ENCODE measurements at regions not wholly inside any gene's neighbourhood (a gene's known extent, or its start where the extent isn't known, plus 50 kb on each side); places are given as distances from the start of the nearest gene placed in this dataset.
"Not testable (repeated sequence)": the region's sequence is repeated elsewhere in the genome, so short reads cannot be mapped to it uniquely, and the experiment has no call there.

DNA sequence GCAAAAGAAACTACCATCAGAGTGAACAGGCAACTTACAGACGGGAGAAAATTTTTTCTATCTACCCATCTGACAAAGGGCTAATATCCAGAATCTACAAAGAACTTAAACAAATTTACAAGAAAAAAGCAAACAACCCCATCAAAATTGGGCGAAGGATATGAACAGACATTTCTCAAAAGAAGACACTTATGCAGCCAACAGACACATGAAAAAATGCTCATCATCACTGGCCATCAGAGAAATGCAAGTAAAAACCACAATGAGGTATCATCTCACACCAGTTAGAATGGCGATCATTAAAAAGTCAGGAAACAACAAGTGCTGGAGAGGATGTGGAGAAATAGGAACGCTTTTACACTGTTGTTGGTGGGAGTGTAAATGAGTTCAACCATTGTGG is 206.6 kb upstream of the HTR1E start:
- DNase-seq: not testable (repeated sequence)

DNA sequence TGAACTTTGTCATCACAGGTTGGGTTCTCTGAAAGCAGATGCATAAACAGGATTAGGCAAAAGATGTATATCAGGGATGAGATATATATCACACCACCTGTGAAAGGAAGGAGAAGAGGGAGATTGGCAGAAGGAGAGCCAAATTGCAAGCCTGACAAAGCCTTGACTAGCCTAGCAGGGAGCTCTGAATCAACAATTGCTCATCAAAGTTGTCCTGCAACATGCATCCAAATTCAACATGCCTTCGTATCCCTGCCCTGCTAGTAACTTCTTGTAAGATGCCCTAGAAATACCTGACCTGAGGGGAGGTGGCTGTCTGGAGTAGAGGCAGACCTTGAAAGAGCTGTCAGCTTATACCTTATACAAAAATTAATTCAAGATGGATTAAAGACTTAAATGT is 207.1 kb upstream of the HTR1E start:
- no peak for DNase-seq

DNA sequence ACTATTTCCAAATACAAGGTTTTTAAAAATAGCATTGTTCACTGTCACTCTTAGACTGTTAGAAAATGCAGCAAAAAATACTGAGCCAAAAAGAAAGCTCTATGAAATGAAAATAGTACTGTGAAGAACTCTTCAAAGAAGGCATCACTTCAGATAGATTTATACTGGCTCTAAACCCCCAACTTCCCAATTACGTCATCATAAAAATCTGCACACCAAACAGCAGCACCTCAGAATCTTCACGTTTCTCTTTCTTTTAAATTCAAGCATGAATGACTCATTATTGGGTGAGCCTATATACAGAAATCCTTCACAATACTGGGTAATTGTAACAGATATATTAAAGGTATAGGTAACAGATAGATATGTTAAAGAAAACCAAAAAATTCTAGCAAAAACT is 208.4 kb upstream of the HTR1E start:
- no peak for DNase-seq

DNA sequence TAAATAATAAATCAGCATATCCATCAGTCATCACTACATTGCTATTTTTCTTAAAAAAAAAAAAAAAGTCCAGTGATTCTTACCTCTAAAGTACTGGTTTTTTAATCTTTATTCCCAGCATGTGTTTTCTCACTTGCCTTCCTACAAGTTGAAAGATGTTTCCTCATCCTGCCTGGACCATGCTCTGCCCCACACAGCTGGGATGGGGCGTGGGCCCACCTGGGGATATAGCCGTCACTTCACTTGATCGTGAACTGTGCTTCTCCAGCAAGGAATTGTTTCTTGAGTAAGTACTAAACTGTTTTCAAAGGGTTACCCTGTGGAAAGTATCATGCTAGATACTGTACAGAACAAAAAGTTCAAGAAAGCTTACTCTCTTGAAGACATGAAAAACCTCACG is 212.6 kb upstream of the HTR1E start:
- no peak for DNase-seq

DNA sequence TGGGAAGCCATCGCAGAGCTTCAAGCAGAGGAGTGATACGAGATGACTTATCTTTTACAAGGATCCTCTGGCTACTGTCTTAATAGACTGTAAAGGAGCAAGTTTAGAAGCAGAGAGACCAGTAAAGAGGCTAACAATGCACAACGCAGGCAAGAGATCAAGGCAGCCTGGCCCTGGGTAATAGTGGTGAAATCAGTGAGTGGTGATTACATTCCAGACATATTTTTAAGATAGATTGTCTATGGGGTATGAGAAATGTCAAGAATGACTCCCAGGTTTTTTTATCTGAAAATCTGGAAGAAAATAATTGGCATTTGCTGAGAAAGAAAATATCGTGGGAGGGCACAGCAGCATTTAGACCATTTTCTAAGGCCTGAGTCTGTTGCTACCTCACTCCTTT is 213.6 kb upstream of the HTR1E start:
- DNase-seq: no peak

DNA sequence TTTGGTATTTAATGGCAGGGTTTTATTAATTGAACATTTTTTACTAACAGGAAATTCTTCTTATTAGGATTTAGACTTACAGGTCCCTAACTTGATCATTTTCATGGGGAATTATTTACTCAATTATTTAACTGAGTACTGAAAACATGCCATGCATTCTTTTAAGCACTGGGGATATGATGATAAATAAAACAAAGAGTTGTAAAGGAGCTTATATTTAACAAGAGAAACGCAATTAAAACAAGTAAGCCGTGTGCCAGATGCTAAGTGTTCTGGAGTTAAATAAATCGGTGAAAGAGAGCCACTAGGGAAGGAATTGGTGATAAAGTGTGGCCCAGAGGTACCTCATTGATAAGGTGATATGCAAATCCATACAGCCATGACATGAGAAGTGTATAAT is 214.2 kb upstream of the HTR1E start:
- no peak for DNase-seq

DNA sequence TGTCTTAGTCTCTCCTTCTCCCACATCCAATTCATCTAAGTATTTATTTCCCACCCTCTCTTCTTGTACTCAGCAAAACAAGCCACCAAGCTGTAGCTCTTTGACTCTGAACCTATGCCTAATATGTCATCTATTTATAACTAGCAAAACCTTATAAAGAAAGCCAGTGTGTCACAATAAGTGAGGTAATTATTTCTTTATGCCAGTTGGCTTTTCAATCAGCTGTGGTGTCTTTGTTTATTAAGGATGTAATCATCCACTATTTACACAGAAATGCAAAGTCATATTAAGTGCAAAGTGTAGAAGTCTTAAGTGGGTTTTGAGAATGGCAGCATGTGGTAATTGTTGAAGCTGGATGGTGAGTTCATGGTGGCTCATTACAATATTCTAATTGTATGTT is 215.2 kb upstream of the HTR1E start:
- no peak for DNase-seq

DNA sequence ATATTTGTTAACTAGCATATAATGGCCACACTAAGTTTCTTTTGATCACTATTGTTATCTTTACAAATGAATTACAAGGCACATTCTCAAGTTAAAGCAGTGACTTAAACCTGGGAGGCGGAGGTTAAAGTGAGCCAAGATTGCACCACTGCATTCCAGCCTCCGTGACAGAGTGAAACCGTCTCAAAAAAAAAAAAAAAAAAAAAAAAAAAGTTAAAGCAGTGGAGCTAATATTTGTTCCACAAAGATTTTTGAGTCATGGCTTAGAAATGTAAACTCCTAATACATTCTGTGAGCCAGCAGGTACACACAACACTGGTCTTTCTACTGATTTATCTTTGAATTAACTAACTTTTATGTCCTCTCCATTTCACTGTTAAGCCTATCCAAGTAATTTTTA is 221.7 kb upstream of the HTR1E start:
- no peak for DNase-seq

DNA sequence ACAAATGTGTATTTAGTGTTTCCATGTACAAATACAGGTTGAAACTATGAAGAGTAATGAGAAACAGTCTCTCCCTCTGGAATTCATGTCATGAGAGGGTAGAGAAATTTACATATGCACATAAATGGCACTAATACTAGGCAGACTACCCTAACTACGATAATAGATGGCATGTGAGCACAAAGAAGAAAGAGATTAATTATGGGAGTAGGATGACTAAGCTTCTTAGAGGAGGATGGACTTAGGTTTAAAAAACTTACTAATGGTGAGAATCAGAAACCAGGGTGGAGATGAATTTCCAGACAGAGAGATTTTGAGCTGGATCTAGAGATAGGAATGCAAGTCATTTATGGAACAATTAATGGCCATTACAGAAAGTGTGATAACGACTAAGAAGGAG is 225.3 kb upstream of the HTR1E start:
- DNase-seq: no peak

DNA sequence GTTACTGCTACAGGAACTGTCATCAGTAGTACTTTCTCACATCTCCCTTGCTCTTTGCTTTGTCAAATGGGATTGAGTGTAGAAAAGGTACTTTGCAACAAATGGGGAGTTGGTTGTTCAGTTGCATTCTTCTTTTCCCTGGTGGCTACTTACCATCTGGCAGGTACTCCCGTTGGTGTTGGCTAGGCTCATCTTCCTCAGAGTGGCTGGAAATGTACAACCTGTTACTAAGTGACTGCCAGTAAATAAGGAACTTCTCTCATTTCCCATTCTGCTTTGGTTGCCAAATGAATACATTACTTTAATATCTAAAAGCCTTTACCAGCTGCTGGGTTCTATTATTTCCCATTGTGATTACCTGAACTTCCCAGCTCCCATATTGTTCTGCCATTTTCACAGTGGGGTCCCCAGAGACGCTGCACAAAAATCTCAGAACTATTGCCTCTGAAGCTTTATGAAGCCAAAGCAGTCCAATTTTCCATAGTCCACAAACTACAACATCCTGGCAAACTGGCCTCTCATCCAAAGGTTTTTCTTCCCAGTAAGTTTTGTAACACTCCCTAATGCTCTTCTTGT is 229.7 kb upstream of the HTR1E start:
- no peak for DNase-seq

DNA sequence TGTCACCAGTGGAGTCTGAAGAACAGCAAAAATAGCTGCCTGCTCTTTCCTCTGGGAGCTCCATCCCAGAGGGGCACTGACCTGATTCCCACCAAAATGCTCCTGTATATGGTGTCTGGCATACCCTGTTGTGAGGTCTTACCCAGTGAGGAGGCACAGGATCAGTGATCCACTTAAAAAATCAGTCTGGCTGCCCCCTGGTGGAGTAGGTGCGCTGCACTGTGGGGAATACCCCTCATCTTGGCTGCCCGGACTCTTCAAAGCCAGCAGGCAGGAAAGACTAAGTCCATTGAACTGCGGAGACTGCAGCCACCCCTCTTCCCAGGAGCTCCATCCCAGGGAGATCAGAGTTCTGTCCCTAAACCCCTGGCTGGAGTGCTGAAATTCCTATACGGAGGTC is 230.9 kb upstream of the HTR1E start:
- DNase-seq: no peak

DNA sequence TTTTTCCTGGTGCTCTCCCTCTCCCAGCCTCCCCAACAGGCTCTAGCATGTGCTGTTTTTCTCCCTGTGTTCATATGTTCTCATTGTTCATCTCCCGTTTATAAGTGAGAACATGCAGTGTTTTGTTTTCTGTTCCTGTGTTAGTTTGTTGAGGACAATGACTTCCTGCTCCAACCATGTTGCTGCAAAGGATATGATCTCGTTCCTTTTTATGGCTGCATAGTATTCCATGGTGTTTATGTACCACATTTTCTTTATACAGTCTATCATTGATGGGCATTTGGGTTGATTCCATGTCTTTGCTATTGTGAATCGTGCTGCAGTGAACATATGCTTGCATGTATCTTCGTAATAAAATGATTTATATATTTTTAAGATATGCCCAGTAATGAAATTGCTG is 236.1 kb upstream of the HTR1E start:
- DNase-seq: not testable (repeated sequence)

DNA sequence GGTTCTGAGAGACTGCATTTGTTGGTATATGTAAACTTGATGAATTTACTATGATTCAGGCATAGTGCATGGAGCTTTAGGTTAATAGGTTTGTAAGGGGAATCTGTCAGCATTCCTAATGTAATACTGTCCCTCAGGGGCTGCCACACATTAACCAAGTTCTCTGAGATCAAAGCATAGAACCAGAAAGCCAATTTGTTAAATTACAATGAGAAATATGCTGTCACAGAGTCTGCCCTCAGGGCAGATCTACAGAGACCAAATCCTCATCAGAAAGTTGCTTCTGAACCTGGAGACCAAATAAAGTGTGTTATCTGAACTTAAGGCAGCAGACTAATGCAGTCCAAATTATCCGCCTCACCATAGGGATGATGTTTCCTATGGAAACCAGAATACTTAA is 250.8 kb upstream of the HTR1E start:
- DNase-seq: no peak

DNA sequence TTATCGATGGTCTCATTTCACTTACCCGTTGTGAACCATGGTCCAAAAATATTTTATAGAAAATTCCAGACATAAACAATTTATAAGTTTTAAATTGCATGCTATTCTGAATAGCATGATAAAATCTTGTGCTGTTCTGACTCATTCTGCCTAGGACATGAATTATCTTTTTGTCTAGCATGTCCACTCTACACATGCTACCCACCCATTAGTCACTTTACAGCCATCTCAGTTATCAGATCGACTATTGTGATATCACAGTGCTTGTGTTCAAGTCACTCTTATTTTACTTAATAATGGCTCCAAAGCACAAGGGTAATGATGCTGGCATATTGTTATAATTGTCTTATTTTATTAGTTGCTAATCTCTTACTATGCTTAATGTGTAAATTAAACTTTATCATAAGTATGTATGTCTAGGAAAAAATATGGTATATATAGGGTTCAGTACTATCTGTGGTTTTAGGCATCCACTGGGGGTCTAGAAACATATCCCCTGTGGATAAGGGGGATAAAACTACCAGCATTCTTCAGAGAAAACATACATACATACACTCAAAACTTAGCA is 252.0 kb upstream of the HTR1E start:
- DNase-seq: no peak

DNA sequence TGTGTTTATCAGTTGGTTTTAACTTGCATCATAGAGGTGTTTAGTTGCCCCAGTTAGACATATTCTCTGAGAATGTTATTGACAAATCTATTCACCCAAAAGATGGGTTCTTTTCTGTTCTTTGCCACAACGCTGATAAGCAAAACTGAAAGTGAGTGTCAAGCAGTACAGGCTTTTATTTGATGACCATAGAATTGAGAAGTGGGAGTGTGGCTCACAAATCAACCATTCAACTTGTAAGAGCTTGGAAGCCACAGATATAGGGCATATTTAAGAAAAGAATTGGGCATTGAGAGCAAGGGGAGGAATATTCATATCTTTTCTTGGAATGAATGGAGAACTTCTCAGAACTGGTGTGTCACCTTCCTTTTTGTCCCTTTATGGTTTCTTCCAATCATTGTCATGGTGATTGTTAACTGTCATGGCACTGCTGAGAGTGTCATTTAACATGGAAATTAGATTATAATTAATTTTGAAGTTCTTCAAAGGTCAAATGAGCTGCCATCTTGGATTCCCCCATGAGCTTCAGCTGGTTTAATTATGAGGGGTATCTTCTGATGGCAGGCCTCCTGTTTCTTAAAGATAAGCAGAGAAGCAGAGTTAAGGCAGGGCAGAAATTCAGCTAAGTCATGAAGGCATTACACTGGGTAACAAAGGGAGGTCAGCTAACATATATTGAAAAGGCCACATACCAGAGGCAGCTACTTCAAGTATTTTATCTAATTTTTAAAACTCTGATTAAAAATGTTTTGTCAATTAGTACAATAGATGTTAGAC is 254.0 kb upstream of the HTR1E start:
- no peak for DNase-seq

DNA sequence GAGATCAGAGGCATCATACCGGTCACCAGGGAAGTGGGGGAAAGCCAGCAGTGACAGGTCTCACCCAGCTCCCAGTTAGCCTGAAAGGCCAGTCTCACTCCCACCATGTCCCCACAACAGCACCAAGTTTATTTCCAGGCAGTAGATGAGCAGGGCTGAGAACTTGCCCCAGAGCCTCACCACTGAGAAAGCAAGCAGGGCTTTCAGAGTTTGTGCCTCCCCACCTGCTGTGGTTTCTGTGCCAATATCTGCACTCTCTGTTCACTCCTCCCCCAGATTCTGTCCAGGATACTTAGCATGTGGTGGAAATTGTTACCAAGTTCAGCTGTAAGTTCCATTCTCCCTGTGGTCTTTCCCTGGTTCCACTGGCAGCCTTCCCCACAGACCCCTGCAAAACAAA is 255.0 kb upstream of the HTR1E start:
- DNase-seq: no peak

DNA sequence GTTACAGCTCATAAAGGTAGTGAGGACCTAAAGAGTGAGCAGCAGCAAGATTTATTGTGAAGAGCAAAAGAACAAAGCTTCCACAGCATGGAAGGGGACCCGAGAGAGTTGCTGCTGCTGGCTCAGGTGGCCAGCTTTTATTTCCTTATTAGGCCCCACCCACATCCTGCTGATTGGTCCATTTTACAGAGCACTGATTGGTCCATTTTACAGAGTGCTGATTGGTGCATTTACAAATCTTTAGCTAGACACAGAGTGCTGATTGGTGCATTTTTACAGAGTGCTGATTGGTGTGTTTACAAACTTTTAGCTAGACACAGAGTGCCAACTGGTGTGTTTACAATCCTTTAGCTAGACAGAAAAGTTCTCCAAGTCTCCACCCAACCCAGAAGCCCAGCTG is 256.2 kb upstream of the HTR1E start:
- not testable (repeated sequence) for DNase-seq

DNA sequence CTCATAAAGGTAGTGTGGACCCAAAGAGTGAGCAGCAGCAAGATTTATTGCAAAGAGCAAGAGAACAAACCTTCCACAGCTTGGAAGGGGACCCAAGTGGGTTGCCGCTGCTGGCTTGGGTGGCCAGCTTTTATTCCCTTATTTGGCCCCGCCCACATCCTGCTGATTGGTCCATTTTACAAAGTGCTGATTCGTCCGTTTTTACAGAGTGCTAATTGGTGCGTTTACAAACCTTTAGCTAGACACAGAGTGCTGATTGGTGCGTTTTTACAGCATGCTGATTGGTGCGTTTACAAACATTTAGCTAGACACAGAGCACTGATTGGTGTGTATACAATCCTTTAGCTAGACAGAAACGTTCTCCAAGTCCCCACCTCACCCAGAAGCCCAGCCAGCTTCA is 265.2 kb upstream of the HTR1E start:
- DNase-seq: not testable (repeated sequence)

DNA sequence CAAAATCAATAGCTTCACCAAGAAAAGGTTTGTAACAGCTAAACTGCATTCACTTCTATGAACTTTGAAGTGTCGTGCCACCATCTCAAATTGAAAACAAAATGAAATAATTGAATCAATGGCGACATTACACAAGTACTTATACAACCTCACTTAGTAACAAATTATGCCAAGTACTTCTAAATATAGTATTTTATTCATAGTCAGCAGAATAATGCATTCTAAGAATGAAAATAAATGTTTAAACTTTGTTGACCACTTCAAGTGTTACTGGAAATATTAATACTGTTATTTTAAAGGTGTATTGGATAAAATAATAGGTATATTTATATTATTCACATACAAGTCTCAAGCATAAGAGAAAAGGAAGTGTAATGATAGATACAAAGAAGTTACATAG is 280.1 kb upstream of the HTR1E start:
- no peak for DNase-seq

DNA sequence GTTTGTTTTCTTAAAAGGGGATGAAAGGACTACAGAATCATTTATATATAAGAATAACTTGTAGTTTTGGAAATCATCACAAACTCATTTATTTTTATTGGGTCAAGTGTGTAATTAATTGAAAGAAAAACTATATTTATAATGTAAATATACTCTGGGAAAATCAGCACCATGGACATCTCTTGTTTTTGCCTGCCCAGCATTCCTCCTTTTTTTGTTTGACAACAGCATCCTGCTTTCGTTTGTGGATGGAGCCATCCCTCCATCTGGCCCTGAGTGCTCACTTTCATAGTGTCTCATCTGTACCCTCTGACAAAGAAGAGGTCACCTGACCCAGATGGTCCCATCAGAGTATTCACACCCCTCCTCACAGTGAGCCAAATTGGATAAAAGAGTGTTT is 308.2 kb upstream of the HTR1E start:
- no peak for DNase-seq

DNA sequence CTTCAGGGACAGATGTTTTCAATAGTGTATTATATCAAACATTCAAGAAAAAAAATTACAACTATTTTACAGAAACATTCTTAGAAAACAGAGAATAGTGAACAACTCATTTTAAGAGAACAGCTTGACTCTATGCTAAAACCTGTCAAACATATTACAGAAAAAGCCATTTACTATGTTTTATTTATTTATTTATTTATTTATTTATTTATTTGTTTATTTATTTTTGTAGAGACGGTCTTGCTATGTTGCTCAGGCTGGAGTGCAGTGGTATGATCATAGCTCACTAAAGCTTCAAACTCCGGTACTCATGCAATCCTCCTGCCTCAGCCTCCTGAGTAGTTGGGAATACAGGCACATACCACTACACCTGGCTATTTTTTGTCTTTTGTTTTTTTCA is 317.9 kb upstream of the HTR1E start:
- DNase-seq: no peak

DNA sequence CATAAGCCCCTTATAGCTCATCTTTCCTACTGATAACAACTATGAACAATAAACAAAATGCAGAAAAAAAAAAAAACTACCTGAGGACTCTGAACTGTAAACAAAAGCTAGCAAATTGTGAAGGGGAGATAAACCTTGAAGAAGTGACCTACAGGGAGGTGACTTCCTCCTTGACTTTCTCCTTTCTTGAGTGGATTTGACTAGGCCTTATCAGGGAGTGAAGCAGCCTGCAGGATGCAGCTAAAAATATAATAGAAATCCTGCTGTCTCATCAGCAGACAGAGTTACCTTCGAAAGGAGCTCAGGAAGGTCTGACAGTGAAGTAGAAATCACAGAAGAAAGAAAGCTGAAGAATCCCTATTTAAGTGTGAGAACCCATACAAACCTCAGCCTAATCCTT is 322.0 kb upstream of the HTR1E start:
- DNase-seq: no peak

DNA sequence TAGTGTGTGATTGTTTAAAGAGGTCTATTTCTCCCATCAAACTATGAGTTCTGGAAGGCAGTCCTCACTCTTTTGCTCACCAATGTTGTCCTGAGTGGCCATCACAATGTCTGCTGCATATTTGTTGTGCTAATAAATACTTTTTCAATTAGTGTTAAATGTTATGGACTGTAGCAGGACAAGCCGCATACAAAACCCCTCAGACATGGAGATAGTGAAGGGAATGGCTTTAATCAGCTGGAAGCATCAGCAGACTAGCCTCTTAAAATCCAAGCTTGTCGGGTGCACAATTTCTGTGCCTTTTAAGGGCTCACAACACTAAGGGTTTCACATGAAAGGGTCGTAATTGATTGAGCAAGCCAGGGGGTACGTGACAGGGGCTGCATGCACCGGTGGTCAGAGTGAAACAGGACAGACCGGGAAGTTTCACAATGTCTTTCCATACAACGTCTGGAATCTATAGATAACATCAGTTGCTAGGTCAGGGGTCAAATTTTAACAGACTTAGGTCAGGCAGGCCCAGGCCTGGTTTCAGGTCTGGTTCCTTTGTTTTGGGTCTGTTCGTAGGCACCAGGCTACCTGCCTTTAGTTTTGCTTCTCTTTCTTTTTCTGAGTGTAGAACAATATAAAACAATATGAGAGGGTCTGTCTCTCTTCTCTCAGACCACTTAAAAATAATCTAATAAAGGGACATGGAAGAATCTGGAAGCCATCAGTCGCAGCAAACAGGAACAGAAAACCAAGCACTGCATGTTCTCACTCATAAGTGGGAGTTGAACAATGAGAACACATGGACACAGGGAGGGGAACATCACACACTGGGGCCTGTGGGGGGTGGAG is 327.6 kb upstream of the HTR1E start:
- no peak for DNase-seq

DNA sequence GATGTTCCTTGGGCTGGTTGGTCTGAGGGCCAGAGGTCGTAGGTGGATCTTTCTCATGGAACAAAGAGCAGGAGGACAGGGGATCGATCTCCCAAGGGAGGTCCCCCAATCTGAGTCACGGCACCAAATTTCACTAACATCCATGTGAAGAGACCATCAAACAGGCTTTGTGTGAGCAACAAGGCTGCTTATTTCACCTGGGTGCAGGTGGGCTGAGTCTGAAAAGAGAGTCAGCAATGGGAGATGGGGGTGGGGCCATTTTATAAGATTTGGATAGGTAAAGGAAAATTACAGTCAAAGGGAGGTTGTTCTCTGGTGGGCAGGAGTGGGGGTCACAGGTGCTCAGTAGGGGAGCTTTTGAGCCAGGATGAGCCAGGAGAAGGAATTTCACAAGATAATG is 334.0 kb upstream of the HTR1E start:
- DNase-seq: not testable (repeated sequence)

All from NCI-H526 treated with DMSO at 0.1 percent for 48 hours (cell line).